NCI-H526 treated with DMSO at 0.1 percent for 48 hours (cell line): ENCODE measurements at regions not wholly inside any gene's neighbourhood (a gene's known extent, or its start where the extent isn't known, plus 50 kb on each side); places are given as distances from the start of the nearest gene placed in this dataset.

Experiments used
- DNase-seq: peaks from one replicate; lab custom pipeline; 2025; lab: John Stamatoyannopoulos, UW

DNA sequence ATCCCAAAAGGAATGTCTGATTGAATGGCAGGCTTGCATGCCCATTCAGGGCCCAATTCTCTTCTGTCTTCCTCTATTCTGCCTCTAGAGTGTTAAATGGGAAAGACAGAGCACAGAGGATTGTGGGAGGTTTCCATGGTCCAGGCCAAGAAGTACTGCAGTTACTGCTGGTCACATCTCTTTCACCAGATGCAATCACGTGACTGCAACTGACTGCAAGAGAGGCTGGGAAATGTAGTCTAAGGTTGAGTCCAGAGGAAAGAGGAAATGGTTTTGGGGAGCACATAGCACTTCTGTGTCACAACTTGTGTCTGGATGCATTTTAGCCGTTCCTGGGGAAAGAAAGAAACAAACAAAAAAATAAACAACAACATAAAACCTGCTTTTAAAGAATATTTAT, 336.4 kb upstream of the BTBD3 start:
- no peak for DNase-seq

DNA sequence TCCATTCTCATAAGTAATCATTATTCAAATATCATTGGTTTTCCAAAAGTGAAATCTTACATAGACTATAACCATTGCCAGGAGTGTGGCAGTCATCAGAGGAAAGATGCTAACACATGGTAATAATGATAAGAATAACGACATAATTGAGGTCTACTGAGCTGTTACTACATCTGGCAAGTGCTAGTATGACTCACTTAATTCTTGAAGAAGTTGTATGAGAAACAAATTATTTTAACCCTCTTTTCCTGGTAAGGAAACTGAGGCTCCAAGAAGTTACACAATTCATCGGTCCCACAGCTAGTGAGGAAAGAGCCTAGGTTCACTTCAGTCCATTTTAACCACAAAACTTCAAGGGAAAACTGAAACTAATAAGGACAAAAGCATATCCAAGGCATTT, 335.6 kb upstream of the BTBD3 start:
- no peak for DNase-seq

DNA sequence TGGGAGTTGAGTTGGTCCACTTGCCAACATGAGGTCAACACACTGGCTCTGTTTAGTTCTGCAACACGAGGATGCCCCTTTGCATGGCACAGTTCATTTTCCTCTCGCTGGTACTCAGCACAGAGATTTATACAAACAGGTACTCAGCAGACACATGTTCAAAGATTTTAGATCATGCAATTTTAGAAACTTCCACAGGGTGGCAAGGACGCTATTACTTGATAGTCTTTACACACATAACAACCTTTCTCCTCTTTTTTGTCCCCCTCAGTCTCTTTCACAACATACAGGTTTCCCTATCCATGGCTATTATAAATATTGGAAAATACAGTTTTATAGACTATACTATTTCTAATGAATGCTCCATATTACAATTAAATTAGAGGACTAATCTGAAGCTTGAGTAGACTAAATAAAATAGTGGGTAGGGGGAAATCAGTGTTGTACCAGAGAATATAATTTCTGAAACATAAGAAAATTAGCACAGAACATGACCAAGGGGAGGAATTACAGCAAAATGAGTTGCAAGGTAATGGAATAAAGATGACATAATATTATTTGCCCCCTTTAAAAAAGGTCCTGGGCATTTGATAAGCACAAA, 331.8 kb upstream of the BTBD3 start:
- peak; percentile 48 for DNase-seq

GRCh38 chr20:11588875-11589274, 328.8 kb upstream of the BTBD3 start:
- DNase-seq, result no peak

GRCh38 chr20:11591965-11592364, 325.7 kb upstream of the BTBD3 start:
- DNase-seq, result no peak

GRCh38 chr20:11604339-11604738, 313.4 kb upstream of the BTBD3 start:
- DNase-seq, result no peak

- DNase-seq, result no peak
These were observed 310.6 kb upstream of the BTBD3 start for GRCh38 chr20:11607047-11607446.

DNA sequence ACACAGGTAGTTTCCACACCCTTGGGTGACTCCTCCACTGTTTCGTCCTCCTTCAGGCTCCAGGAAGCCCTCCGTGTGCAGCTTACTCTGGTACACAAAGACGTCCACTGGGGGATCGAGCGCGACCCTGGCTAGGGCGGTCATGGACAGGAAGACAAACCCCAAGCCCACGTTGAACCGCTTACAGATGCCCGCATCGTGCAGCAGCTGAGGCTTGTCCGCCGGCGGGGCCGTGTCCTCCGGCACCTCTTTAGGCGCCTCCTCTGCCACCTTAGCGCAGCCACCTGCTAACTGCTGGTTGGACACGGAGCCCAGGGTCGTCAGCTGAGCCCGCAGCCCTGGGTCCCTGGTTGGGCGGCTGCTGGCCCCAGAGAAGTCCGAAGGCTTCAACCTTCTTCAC, 309.0 kb upstream of the BTBD3 start:
- no peak for DNase-seq

GRCh38 chr20:11624704-11625103, 293.0 kb upstream of the BTBD3 start:
- no peak for DNase-seq

DNA sequence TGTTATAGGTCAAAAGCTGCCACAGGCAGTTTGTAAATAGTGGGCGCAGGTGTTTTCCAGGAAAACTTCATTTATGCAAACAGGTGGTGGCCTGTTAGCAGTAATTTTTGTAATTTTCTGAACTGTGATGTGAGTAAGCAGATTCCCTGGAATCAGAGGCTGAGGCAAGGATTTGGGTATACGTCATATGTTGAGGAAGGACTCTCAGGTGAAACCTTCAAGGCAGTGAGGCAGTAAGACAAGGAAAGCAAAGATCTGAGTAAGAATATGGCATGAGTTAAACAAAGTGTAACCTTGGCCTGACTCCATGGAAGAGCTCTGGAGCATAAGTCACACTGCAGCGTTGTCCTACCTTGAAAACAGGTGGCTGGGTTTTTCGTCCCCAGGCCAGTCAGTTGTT, 291.1 kb upstream of the BTBD3 start:
- no peak for DNase-seq

DNA sequence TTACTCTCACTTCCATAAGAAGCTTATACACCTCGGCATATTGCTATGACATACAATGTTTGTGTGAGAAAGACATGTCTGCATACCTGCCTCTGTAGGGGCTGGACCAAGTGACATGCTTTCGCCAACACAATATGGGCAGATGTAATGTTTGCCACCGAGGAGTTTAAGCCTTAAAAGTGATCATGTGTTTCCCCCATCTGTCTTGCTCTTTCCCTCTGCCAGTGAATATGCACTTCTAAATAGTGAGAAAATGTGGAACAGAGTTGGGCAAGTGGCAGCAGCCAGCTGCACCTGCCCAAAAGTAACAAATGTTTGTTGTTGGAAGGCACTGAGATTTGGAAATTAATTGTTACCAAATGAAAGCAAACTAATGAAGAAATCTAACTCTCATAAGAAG, 274.8 kb upstream of the BTBD3 start:
- no peak for DNase-seq

DNA sequence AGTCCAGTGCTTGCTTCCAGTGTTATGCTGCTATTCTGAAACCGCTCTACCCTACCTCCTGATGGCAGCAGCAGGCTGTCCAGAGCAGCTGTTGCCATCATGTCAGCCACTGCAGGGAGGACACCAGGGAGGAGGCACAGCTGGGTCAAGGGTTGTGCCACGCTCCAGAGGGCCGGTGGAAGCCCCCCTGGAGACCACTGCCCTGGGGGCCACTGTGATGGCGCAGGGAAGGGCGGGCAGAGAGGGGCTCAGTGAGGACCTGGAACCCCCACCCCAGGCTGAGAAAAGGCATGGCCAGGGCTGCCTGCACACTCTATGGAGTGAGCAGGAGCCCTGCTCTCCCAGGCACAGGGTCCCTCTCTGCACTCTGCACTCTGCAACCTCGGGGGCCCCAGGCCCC, 271.3 kb upstream of the BTBD3 start:
- no peak for DNase-seq

DNA sequence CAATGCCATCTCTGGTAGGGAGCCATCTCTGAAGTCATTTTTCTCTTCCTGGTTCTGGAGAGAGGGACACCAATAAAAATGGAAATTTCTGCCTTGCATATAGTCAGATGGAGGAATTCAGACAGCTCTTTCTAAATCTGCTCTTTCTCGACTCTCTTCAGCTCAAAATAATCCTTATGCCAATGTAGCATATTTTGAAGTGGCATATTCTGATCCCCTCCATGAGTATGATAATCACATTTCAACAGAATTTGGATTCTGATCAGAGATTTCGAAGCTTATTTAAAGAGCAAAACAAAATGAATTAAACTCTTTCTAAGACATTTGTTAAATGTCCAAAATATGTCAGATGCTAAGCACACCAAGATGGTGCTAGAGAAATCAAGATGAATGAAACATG, 267.1 kb upstream of the BTBD3 start:
- no peak for DNase-seq

GRCh38 chr20:11651138-11651537, 266.6 kb upstream of the BTBD3 start:
- DNase-seq, result no peak

- DNase-seq, result no peak
These were observed 266.0 kb upstream of the BTBD3 start for GRCh38 chr20:11651647-11652046.

- peak; percentile 89 for DNase-seq
These were observed 265.6 kb upstream of the BTBD3 start for GRCh38 chr20:11652128-11652527.

- no peak for DNase-seq
These were observed 262.9 kb upstream of the BTBD3 start for GRCh38 chr20:11654766-11655165.

GRCh38 chr20:11660673-11661072, 257.0 kb upstream of the BTBD3 start:
- DNase-seq, result no peak

DNA sequence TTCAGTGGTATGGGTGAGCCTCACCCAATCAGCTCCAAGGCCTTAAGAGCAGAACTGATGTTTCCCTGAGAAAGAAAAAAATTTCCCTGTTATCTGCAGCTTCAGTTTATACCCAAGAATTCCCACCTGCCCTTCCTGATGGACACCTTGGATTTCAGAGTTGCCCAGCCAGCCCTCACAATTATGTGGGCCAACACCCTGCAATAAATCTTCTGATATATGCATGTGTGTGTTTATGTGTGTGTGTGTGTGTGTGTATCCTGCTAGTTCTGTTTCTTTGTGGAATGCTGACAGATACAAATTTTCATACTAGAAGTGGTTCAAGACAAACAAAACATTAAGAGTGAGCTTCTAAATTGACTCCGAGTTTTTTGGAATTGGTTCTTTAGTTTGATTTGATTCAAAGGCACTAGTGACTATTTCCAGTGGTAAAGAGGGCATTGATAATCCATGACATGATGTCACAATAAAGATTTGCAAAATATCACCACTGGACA, 246.6 kb upstream of the BTBD3 start:
- no peak for DNase-seq

- no peak for DNase-seq
These were observed 244.7 kb upstream of the BTBD3 start for GRCh38 chr20:11672959-11673358.

DNA sequence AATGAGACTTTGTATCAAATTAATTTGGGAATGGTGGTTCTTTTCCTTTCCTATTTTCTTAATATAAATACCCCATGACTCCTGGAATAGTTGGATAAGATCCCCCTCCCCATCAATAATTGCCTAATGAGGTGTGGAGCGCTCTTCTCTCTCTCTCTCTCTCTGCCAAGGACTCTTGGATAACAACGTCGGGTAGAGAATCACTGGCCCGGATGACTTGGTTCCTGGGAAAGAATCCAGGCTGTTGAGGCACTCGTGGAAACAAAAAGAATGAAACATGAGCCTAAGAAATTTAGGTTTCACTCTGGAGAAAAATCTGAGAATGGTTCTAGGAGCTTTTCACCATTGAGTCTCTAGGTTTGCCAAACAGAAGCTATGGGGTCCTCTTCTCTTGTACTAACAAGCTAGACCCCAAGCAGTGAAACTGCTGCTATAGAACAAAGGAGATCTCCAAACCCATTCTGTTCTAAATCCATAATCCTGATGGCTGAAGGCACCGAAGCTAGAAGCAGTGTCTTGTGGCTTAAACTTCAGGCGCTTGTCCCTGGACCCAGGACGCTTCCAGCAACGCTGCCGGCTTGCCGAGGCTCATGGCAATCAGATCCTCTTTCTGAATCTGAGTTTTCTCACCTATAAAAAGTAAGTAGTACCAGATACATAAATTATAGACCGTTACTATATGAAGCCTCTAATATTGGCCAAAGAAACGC, 241.6 kb upstream of the BTBD3 start:
- no peak for DNase-seq

GRCh38 chr20:11676630-11677287, 240.9 kb upstream of the BTBD3 start:
- peak; percentile 57 for DNase-seq

DNA sequence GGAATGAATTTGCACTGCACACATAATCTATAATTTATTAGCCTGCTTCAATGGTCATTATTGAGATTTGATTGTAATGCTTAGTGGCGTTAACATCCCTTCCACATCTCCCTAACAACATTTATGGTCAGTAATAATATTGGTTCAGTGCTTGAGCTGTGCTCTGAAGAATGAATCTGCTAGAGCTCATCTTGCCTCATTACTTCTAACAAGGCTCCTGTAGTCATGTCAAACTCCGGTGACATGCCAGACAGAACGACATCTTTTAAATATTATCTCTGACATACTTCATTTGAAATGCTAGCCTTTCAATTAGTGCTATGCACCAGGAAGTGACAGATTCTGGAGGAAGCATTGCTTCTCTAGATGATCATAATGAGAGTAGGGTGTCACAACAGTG, 240.3 kb upstream of the BTBD3 start:
- DNase-seq, result no peak
